ENCODE measurements at regions not wholly inside any gene's neighbourhood (a gene's known extent, or its start where the extent isn't known, plus 50 kb on each side); places are given as distances from the start of the nearest gene placed in this dataset.

- Histone ChIP-seq H3K4me2 (ENCODE audit: low read length) (no peak overlapping the region), H3K9me3 (ENCODE audit: control insufficient read depth in 1 of 2, insufficient read depth in 1 of 2, low read depth in 1 of 2, low read length in 2 of 2) (no peaks in the 10 kb centered on the region), H3K9ac (ENCODE audit: low read length) (no peak overlapping the region), H3K27ac (ENCODE audit: low read depth, low read length) (no peak overlapping the region), H3K27me3 (ENCODE audit: insufficient read depth, low read length) (no peaks in the 10 kb centered on the region), H2AFZ (ENCODE audit: low read depth, low read length, poor library complexity, severe bottlenecking) (peak overlapping the region; percentile 45), H3K9me2 (ENCODE audit: insufficient read depth) (no peaks in the 10 kb centered on the region), H3K4me3 (replicated peaks in 1 of 2; ENCODE audit: low read depth in 1 of 2, low read length in 2 of 2) (no peak overlapping the region), H3K4me1 (ENCODE audit: control insufficient read depth in 1 of 2, insufficient read depth in 2 of 2, low read length in 2 of 2) (peaks cover 10 to 44% of the 10 kb centered on the region in 2 experiments), H3K36me3 (ENCODE audit: control insufficient read depth in 1 of 2, insufficient read depth in 2 of 2, low read length in 2 of 2) (no peaks in the 10 kb centered on the region), H3K79me2 (ENCODE audit: insufficient read depth, low read length) (no peaks in the 10 kb centered on the region), H4K20me1 (ENCODE audit: insufficient read depth) (no peaks in the 10 kb centered on the region)
- ATAC-seq (no peak), DNase-seq (ENCODE audit: low read depth, low spot score) (no peak)
- CTCF ChIA-PET: no interaction called here
- RAD21 ChIA-PET (ENCODE audit: low non-redundant PET in 1 of 2, low total read pairs in 2 of 2, uncharacterized antibody in 2 of 2, unreplicated experiment in 2 of 2): no interaction called here
- no TSS peak for BruUV-seq (replicated peaks)
- intact Hi-C loops (cut with micrococcal nuclease): no loop called here
- TF ChIP-seq, protein P1, sequence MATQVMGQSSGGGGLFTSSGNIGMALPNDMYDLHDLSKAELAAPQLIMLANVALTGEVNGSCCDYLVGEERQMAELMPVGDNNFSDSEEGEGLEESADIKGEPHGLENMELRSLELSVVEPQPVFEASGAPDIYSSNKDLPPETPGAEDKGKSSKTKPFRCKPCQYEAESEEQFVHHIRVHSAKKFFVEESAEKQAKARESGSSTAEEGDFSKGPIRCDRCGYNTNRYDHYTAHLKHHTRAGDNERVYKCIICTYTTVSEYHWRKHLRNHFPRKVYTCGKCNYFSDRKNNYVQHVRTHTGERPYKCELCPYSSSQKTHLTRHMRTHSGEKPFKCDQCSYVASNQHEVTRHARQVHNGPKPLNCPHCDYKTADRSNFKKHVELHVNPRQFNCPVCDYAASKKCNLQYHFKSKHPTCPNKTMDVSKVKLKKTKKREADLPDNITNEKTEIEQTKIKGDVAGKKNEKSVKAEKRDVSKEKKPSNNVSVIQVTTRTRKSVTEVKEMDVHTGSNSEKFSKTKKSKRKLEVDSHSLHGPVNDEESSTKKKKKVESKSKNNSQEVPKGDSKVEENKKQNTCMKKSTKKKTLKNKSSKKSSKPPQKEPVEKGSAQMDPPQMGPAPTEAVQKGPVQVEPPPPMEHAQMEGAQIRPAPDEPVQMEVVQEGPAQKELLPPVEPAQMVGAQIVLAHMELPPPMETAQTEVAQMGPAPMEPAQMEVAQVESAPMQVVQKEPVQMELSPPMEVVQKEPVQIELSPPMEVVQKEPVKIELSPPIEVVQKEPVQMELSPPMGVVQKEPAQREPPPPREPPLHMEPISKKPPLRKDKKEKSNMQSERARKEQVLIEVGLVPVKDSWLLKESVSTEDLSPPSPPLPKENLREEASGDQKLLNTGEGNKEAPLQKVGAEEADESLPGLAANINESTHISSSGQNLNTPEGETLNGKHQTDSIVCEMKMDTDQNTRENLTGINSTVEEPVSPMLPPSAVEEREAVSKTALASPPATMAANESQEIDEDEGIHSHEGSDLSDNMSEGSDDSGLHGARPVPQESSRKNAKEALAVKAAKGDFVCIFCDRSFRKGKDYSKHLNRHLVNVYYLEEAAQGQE (IDR thresholded peaks at IDR 0.05; ENCODE audit: low read depth): no peak
- TF ChIP-seq POLR2A (IDR thresholded peaks at IDR 0.05; ENCODE audit: borderline replicate concordance, extremely low read depth, insufficient read depth, insufficient read length): no peak
- no peak for TF ChIP-seq SIN3A (IDR thresholded peaks at IDR 0.05; ENCODE audit: low read depth)
- TF ChIP-seq CBX3 (IDR thresholded peaks at IDR 0.05; ENCODE audit: low read depth): no peak
- TF ChIP-seq, protein P2, sequence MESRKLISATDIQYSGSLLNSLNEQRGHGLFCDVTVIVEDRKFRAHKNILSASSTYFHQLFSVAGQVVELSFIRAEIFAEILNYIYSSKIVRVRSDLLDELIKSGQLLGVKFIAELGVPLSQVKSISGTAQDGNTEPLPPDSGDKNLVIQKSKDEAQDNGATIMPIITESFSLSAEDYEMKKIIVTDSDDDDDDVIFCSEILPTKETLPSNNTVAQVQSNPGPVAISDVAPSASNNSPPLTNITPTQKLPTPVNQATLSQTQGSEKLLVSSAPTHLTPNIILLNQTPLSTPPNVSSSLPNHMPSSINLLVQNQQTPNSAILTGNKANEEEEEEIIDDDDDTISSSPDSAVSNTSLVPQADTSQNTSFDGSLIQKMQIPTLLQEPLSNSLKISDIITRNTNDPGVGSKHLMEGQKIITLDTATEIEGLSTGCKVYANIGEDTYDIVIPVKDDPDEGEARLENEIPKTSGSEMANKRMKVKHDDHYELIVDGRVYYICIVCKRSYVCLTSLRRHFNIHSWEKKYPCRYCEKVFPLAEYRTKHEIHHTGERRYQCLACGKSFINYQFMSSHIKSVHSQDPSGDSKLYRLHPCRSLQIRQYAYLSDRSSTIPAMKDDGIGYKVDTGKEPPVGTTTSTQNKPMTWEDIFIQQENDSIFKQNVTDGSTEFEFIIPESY (IDR thresholded peaks at IDR 0.05; ENCODE audit: extremely low read depth, insufficient replicate concordance, low read length): no peak
- no peak for TF ChIP-seq SP1 (IDR thresholded peaks at IDR 0.05; ENCODE audit: low read depth)
- TF ChIP-seq EGR1 (IDR thresholded peaks at IDR 0.05; ENCODE audit: low read depth): no peak
- no peak for TF ChIP-seq SRF (IDR thresholded peaks at IDR 0.05; ENCODE audit: low read depth)
- no peak for TF ChIP-seq RAD21 (IDR thresholded peaks at IDR 0.05; ENCODE audit: low read depth)
- no peak for TF ChIP-seq YY1 (IDR thresholded peaks at IDR 0.05; ENCODE audit: extremely low read depth, insufficient replicate concordance, low read depth, low read length)
- no peak for TF ChIP-seq EZH2phosphoT487 (IDR thresholded peaks at IDR 0.05; ENCODE audit: borderline replicate concordance)
- TF ChIP-seq ZFX (IDR thresholded peaks at IDR 0.05): no peak
- TF ChIP-seq, protein P3, sequence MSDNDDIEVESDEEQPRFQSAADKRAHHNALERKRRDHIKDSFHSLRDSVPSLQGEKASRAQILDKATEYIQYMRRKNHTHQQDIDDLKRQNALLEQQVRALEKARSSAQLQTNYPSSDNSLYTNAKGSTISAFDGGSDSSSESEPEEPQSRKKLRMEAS (IDR thresholded peaks at IDR 0.05): no peak
- TF ChIP-seq POLR2AphosphoS5 (IDR thresholded peaks at IDR 0.05; ENCODE audit: low read depth, low read length): no peak
- TF ChIP-seq EZH2 (IDR thresholded peaks at IDR 0.05): no peak
- no peak for TF ChIP-seq ELF1 (IDR thresholded peaks at IDR 0.05; ENCODE audit: borderline replicate concordance, low read depth)
- no peak for TF ChIP-seq FOSL1 (IDR thresholded peaks at IDR 0.05; ENCODE audit: low read depth)
- no peak for TF ChIP-seq CEBPB (IDR thresholded peaks at IDR 0.05; ENCODE audit: low read depth)
- POLR2A ChIA-PET: no interaction called here
Measured at GRCh38 chr13:72293206-72293605, 426.2 kb upstream of the DACH1 start.
